Neural cell (in vitro differentiated cells): ENCODE measurements at regions not wholly inside any gene's neighbourhood (a gene's known extent, or its start where the extent isn't known, plus 50 kb on each side); places are given as distances from the start of the nearest gene placed in this dataset.

Experiments
- H2AFZ ChIP-seq: fragments of 200-600, 300-800 bp; sonication (generic), shearing (Covaris generic); 2 replicates; pipeline ENCODE4 v1.6.0; 2014; ENCODE audit warnings: low read depth, mild to moderate bottlenecking, antibody characterized with exemption, low read length, moderate library complexity
- H3F3A ChIP-seq: fragments of 200-600 bp; shearing (Covaris generic); 2 replicates; pipeline ENCODE4 v1.6.1; 2016; ENCODE audit warnings: mild to moderate bottlenecking, moderate library complexity, mixed read lengths, antibody characterized with exemption, low read length; ENCODE audit not compliant: insufficient read depth, poor library complexity, severe bottlenecking
- H3K27ac ChIP-seq: fragments of 200-600, 300-800 bp; sonication (generic), shearing (Covaris generic); 2 replicates; pipeline ENCODE4 v1.5.1; 2014; ENCODE audit warnings: mild to moderate bottlenecking, low read length, moderate library complexity
- H3K27me3 ChIP-seq: fragments of 300-800, 200-600 bp; sonication (generic), shearing (Covaris generic); 2 replicates; pipeline ENCODE4 v1.6.0; 2014; ENCODE audit warnings: mild to moderate bottlenecking, low read depth, low read length, moderate library complexity; ENCODE audit not compliant: insufficient read depth
- H3K36me3 ChIP-seq: fragments of 300-800, 200-600 bp; sonication (generic), shearing (Covaris generic); 2 replicates; pipeline ENCODE4 v1.5.1; 2014; ENCODE audit warnings: mild to moderate bottlenecking, antibody characterized with exemption, low read length, moderate library complexity; ENCODE audit not compliant: insufficient read depth
- H3K4me2 ChIP-seq: fragments of 300-800, 200-600 bp; sonication (generic), shearing (Covaris generic); 2 replicates; pipeline ENCODE4 v1.6.0; 2014; ENCODE audit warnings: mild to moderate bottlenecking, low read length
- H3K4me3 ChIP-seq: fragments of 300-800, 200-600 bp; sonication (generic), shearing (Covaris generic); 2 replicates; pipeline ENCODE4 v1.5.1; 2014; ENCODE audit warnings: mild to moderate bottlenecking, low read length, moderate library complexity
- H3K79me2 ChIP-seq: fragments of 200-600 bp; shearing (Covaris generic); replicated peaks from 2 replicates; pipeline ENCODE4 v1.6.0; 2014; ENCODE audit warnings: mild to moderate bottlenecking, low read length, moderate library complexity; ENCODE audit not compliant: insufficient read depth
- H3K9ac ChIP-seq: fragments of 300-800, 200-600 bp; sonication (generic), shearing (Covaris generic); 2 replicates; pipeline ENCODE4 v1.6.1; 2016; ENCODE audit warnings: mild to moderate bottlenecking, low read length, mixed read lengths
- H3K9me2 ChIP-seq: fragments of 200-600 bp; shearing (Covaris generic); 2 replicates; pipeline ENCODE4 v1.6.1; 2016; ENCODE audit warnings: mild to moderate bottlenecking, low read length, mixed read lengths; ENCODE audit not compliant: insufficient read depth
- H3K9me3 ChIP-seq: fragments of 200-600, 300-800 bp; sonication (generic), shearing (Covaris generic); 2 replicates; pipeline ENCODE4 v1.6.1; 2016; ENCODE audit warnings: mild to moderate bottlenecking, mixed run types, low read length, moderate library complexity, mixed read lengths
- H4K20me1 ChIP-seq: fragments of 200-600 bp; shearing (Covaris generic); 2 replicates; pipeline ENCODE4 v1.6.1; 2016; ENCODE audit warnings: mild to moderate bottlenecking, mixed run types; ENCODE audit not compliant: insufficient read depth
- CTCF ChIP-seq: fragments of 450-650 bp; IDR thresholded peaks from 2 replicates; pipeline ENCODE4 v1.5.1; 2014; ENCODE audit warnings: antibody characterized with exemption, mild to moderate bottlenecking, moderate library complexity; ENCODE audit not compliant: poor library complexity, severe bottlenecking
- EP300 ChIP-seq: fragments of 450-650 bp; conservative IDR thresholded peaks from 2 replicates; pipeline ENCODE4 v1.6.1; 2014; ENCODE audit warnings: antibody characterized with exemption, mild to moderate bottlenecking, moderate library complexity; ENCODE audit not compliant: poor library complexity, severe bottlenecking
- EZH2 ChIP-seq: fragments of 200-600, 300-800 bp; shearing (Covaris generic), sonication (generic); IDR thresholded peaks from 2 replicates; pipeline ENCODE4 v1.6.1; 2014; ENCODE audit warnings: antibody characterized with exemption, low read length, borderline replicate concordance, mild to moderate bottlenecking; ENCODE audit not compliant: insufficient read depth, poor library complexity, severe bottlenecking
- MXI1 ChIP-seq: fragments of 450-650 bp; conservative IDR thresholded peaks from 2 replicates; pipeline ENCODE4 v1.6.1; 2014; ENCODE audit warnings: antibody characterized with exemption, mild to moderate bottlenecking; ENCODE audit not compliant: poor library complexity, severe bottlenecking
- POLR2AphosphoS5 ChIP-seq: IDR thresholded peaks from 2 replicates; pipeline ENCODE4 v1.6.1; 2012
- RAD21 ChIP-seq: fragments of 450-650 bp; conservative IDR thresholded peaks from 2 replicates; pipeline ENCODE4 v1.6.1; 2014; ENCODE audit warnings: antibody characterized with exemption, mild to moderate bottlenecking, moderate library complexity
- REST ChIP-seq: IDR thresholded peaks from 2 replicates; pipeline ENCODE4 v1.6.1; 2012; ENCODE audit warnings: borderline replicate concordance
- SMC3 ChIP-seq: fragments of 450-650 bp; conservative IDR thresholded peaks from 2 replicates; pipeline ENCODE4 v1.6.1; 2014; ENCODE audit warnings: antibody characterized with exemption, mild to moderate bottlenecking, moderate library complexity; ENCODE audit not compliant: poor library complexity
- TAF1 ChIP-seq: IDR thresholded peaks from 2 replicates; pipeline ENCODE4 v1.6.1; 2012; ENCODE audit warnings: low read depth

GRCh38 chr4:166377578-166377977 is 504.5 kb downstream of the TLL1 start:
- Histone ChIP-seq H3K27ac (no peak overlapping the region), H3K79me2 (no peaks in the 10 kb centered on the region), H3K9me2 (no peaks in the 10 kb centered on the region), H3K4me2 (no peak overlapping the region), H4K20me1 (no peaks in the 10 kb centered on the region), H3K9me3 (peaks cover 5% of the 10 kb centered on the region), H2AFZ (no peak overlapping the region), H3K4me3 (no peak overlapping the region), H3F3A (no peaks in the 10 kb centered on the region), H3K9ac (no peak overlapping the region), H3K36me3 (no peaks in the 10 kb centered on the region), H3K27me3 (no peaks in the 10 kb centered on the region)
- no peak for TF ChIP-seq TAF1
- TF ChIP-seq SMC3, result no peak
- TF ChIP-seq EP300, result no peak
- TF ChIP-seq EZH2, result no peak
- no peak for TF ChIP-seq MXI1
- TF ChIP-seq POLR2AphosphoS5, result no peak
- TF ChIP-seq RAD21, result no peak
- no peak for TF ChIP-seq REST
- no peak for TF ChIP-seq CTCF

- Histone ChIP-seq H3K79me2 (no peaks in the 10 kb centered on the region), H3K9me3 (no peaks in the 10 kb centered on the region), H3K27ac (no peak overlapping the region), H3K4me2 (no peak overlapping the region), H3K36me3 (no peaks in the 10 kb centered on the region), H4K20me1 (no peaks in the 10 kb centered on the region), H3K27me3 (no peaks in the 10 kb centered on the region), H3K9ac (no peak overlapping the region), H3F3A (no peaks in the 10 kb centered on the region), H2AFZ (no peak overlapping the region), H3K9me2 (no peaks in the 10 kb centered on the region), H3K4me3 (no peak overlapping the region)
- no peak for TF ChIP-seq REST
- no peak for TF ChIP-seq TAF1
- TF ChIP-seq RAD21, result no peak
- no peak for TF ChIP-seq MXI1
- no peak for TF ChIP-seq EZH2
Observed at GRCh38 chr4:166386491-166387360, 513.7 kb downstream of the TLL1 start.
